ENCODE measurements at regions not wholly inside any gene's neighbourhood (a gene's known extent, or its start where the extent isn't known, plus 50 kb on each side); places are given as distances from the start of the nearest gene placed in this dataset.

DNA sequence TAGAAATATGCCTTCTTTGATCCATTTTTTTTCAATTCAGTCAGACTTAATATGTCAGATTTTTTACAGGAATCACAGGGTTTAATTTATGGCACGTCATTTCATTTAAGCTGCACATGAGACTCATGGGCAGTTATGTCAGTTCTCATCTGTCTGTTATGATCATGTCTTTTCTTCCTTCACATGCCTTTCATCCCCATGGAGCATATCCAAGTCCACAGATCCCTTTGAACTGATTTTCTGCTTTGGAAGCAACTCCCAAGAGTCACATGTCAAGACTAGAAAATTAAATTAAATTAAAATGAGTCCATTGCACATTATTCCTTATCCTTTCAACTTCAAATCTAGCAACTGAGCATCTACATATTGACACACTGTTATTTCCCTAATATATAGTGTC lies 1274.0 kb upstream of the C9orf72 start:
- no peaks in the 10 kb centered on the region for H3K36me3 Mint-ChIP-seq (ENCODE audit: low read depth)
- no peak for DNase-seq
- TF ChIP-seq, protein P1, sequence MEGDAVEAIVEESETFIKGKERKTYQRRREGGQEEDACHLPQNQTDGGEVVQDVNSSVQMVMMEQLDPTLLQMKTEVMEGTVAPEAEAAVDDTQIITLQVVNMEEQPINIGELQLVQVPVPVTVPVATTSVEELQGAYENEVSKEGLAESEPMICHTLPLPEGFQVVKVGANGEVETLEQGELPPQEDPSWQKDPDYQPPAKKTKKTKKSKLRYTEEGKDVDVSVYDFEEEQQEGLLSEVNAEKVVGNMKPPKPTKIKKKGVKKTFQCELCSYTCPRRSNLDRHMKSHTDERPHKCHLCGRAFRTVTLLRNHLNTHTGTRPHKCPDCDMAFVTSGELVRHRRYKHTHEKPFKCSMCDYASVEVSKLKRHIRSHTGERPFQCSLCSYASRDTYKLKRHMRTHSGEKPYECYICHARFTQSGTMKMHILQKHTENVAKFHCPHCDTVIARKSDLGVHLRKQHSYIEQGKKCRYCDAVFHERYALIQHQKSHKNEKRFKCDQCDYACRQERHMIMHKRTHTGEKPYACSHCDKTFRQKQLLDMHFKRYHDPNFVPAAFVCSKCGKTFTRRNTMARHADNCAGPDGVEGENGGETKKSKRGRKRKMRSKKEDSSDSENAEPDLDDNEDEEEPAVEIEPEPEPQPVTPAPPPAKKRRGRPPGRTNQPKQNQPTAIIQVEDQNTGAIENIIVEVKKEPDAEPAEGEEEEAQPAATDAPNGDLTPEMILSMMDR (IDR thresholded peaks at IDR 0.05): no peak
- no peaks in the 10 kb centered on the region for H3K4me1 Mint-ChIP-seq (ENCODE audit: low read depth)
- no peak overlapping the region for H3K27ac Mint-ChIP-seq
- peaks cover 3% of the 10 kb centered on the region for H3K9me3 Mint-ChIP-seq
- no peak overlapping the region for H3K4me3 Mint-ChIP-seq
- ChIA-PET POLR2A (no interaction called here), CTCF (no interaction called here)
- intact Hi-C loops (cut with micrococcal nuclease): no loop called here
- no peak for ATAC-seq
- H3K27me3 Mint-ChIP-seq: no peaks in the 10 kb centered on the region

DNA sequence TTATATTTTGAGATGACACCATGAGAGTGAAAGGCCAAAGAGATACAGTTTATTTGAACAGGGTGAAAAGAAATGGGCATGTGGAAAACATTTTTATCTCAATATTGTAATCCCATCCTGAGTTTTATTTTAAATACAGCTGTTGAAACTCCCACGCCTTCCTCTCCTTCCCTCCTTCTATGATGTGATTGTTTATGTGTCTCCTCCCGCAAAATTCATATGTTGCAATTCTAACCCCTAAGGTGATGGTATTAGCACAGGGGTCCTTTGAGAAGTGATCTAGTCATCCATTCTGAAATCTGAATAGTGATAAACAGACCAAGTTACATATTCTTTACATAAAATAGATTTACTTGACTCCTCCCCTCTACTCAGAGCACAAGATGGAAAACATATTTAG lies 1275.4 kb upstream of the C9orf72 start:
- ATAC-seq (no peak), DNase-seq (no peak)
- intact Hi-C loops (cut with micrococcal nuclease): no loop called here
- ChIA-PET POLR2A (no interaction called here), CTCF (no interaction called here)
- Mint-ChIP-seq H3K27ac (no peak overlapping the region), H3K27me3 (no peaks in the 10 kb centered on the region), H3K4me1 (ENCODE audit: low read depth) (no peaks in the 10 kb centered on the region), H3K4me3 (no peak overlapping the region), H3K36me3 (ENCODE audit: low read depth) (no peaks in the 10 kb centered on the region), H3K9me3 (peaks cover 2% of the 10 kb centered on the region)
- TF ChIP-seq, protein P1 (IDR thresholded peaks at IDR 0.05): no peak

DNA sequence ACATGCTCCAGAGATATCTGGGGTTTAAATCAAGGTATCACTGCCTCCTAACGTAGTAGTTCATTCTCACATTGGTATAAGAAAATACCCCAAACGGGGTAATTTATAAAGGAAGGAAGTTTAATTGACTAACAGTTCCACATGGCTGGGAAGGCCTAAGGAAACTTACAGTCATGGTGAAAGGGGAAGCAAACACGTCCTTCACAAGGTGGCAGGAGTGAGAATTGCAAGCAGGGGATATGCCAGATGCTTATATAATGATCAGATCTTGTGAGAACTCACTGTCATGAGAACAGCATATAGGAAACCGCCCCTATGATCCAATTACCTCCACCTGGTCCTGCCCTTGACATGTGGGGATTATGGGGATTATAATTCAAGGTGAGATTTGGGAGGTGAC lies 1280.2 kb upstream of the C9orf72 start:
- Mint-ChIP-seq H3K4me3 (no peak overlapping the region), H3K27me3 (no peaks in the 10 kb centered on the region)

DNA sequence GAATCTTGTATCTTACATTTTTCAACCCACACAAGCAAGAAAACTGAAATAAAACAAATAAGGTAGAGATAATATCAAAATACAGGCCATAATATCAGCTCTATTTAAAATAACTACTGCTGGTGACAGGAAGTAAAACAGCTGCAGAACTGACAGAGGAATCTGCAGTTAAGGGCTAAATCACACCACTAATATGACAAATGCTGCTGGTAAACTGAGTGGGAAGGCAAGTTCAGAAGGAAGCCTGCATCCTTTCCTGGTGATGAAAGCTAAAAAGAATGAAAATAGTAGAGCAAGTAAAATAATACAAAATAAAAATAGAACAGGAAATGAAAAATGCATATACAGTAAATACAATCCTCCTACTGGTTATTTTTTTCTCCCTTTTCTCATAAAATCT lies 1293.7 kb upstream of the C9orf72 start:
- Mint-ChIP-seq H3K36me3 (ENCODE audit: low read depth) (no peaks in the 10 kb centered on the region), H3K27me3 (no peaks in the 10 kb centered on the region), H3K4me3 (no peak overlapping the region), H3K4me1 (ENCODE audit: low read depth) (no peaks in the 10 kb centered on the region), H3K9me3 (no peaks in the 10 kb centered on the region), H3K27ac (no peak overlapping the region)
- CTCF ChIA-PET: no interaction called here
- intact Hi-C loops (cut with micrococcal nuclease): no loop called here
- TF ChIP-seq, protein P1 (IDR thresholded peaks at IDR 0.05): no peak
- POLR2A ChIA-PET: no interaction called here
- ATAC-seq: no peak
- no peak for DNase-seq

More for the DNA sequence above, 1280.2 kb upstream of the C9orf72 start:
- no peak for DNase-seq
- TF ChIP-seq, protein P1 (IDR thresholded peaks at IDR 0.05): no peak
- no peak overlapping the region for H3K27ac Mint-ChIP-seq
- H3K36me3 Mint-ChIP-seq (ENCODE audit: low read depth): no peaks in the 10 kb centered on the region
- CTCF ChIA-PET: no interaction called here
- H3K4me1 Mint-ChIP-seq (ENCODE audit: low read depth): no peaks in the 10 kb centered on the region
- no peak for ATAC-seq
- POLR2A ChIA-PET: interaction anchor here (0.6 kb wide), 1 partner anchor 44 kb away, joined by 3 read pairs; no protein-coding TSS in a partner anchor
- intact Hi-C loops (cut with micrococcal nuclease): no loop called here
- H3K9me3 Mint-ChIP-seq: no peaks in the 10 kb centered on the region

- H3K4me3 Mint-ChIP-seq: no peak overlapping the region
- no peaks in the 10 kb centered on the region for H3K9me3 Mint-ChIP-seq
- no peaks in the 10 kb centered on the region for H3K36me3 Mint-ChIP-seq (ENCODE audit: low read depth)
- ATAC-seq (no peak), DNase-seq (no peak)
- no peak overlapping the region for H3K27ac Mint-ChIP-seq
- ChIA-PET POLR2A (no interaction called here), CTCF (no interaction called here)
- H3K27me3 Mint-ChIP-seq: no peaks in the 10 kb centered on the region
- H3K4me1 Mint-ChIP-seq (ENCODE audit: low read depth): no peaks in the 10 kb centered on the region
- TF ChIP-seq, protein P1 (IDR thresholded peaks at IDR 0.05): no peak
- intact Hi-C loops (cut with micrococcal nuclease): no loop called here
Measured at GRCh38 chr9:28868228-28868990, 1295.1 kb upstream of the C9orf72 start.
